GM21717 (cell line): ENCODE measurements at regions not wholly inside any gene's neighbourhood (a gene's known extent, or its start where the extent isn't known, plus 50 kb on each side); places are given as distances from the start of the nearest gene placed in this dataset.

Experiments used
- ATAC-seq: cut with Tn5 transposase; IDR thresholded peaks from one replicate; pipeline ENCODE4 v1.9.1; 2021; ENCODE audit warnings: mild to moderate bottlenecking, moderate library complexity; ENCODE audit not compliant: unreplicated experiment

- ATAC-seq, result no peak
These were observed 357.4 kb upstream of the ATP11B start for GRCh38 chr3:182435860-182436259.

DNA sequence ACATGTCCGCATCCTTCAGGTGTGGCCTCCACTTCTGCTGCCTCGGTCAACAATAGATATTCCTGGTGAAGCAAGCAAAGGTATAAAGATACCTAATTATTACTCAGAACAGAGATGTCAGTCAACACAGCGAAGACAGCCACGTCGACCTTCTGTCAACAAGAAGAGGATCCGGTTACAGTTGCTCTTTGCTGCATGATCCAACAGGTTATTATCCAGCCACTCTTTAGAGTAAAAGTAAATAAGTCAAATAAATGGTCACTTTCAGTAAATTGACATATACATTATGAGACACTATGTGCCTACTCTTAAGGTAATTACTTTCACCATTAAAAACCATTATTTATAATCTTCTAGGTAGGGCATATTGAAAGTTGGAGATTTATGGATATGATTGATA lies 356.8 kb upstream of the ATP11B start:
- no peak for ATAC-seq

DNA sequence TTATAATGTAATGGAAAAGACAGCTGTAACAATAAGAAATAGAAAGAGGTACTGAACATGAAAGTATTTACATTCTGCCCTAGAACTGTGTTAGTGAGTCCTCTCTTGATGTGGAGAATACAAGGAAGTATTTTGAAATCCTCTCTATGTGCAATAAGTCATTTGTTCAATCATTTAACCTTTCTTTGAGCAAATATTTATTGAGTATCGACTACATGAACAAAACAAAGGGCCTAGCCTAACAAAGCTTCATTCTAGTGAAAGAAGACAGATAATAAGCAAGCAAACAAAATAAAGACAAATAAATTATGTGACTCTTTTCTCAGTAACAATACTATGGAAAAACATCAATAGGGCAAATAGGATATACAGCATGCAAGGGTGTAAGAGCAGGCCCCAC lies 354.9 kb upstream of the ATP11B start:
- ATAC-seq, result no peak

GRCh38 chr3:182440101-182440500 lies 353.2 kb upstream of the ATP11B start:
- no peak for ATAC-seq

DNA sequence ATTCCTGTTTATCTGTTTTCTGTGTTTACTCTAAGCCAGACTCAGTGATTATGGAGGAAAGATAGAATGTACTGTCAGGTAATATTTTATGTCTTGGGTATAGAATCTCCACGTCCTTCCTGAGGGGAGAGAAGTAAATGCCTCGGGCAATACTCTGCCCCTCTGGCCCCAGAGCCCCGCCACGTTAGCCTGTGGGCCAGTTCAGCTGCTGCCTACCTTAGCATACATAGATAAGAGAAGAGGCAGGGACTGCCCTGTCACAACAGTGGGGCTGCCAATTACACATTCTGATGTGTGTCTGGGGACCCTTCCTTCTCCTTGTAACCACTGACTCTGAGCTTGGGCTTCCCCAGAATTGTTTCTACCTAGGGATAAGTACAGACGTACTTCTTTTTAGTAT lies 347.7 kb upstream of the ATP11B start:
- ATAC-seq, result no peak

DNA sequence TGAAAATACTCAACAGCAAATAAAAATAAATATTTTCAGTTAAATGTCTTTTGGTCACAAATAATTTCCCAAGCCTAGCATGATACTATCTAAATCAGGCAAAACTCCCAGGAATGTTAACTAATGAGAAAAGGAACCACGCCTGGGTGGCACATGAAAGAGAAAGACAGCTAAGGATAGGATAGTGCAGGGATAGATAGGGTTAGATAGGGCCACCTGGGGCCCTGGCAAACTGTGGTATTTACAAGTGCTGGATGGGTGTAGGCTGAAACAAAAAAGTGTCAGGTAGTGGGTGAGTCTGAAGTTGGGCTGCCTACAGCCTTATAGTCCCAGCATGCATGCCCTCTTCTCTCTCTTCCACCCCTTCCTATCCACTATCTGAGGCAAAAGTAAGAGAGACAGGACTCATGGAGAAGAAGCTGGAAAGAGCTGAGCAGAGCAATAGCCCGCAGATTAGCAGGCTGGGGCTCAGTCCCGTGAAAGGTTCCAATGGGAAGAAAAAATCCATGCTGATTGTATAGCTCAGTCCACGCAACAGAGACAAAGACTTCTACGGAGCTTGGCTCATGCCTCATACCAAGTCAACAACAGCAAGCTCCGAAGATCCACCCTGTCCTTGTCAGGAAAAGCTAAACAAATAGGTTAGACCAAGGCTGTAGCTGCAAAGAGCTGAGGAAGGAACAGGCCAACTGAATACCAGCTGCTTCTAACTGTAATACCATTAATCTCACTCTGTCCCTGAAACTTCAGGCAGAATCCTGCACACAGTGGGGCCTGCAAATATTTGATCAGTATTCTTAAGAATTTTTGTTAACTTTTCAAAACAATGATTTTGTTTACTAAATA lies 342.1 kb upstream of the ATP11B start:
- no peak for ATAC-seq

- no peak for ATAC-seq
These were observed 341.4 kb upstream of the ATP11B start for GRCh38 chr3:182451871-182452270.

GRCh38 chr3:182455011-182455410 lies 338.3 kb upstream of the ATP11B start:
- ATAC-seq, result no peak

- no peak for ATAC-seq
These were observed 333.0 kb upstream of the ATP11B start for GRCh38 chr3:182460303-182460702.

DNA sequence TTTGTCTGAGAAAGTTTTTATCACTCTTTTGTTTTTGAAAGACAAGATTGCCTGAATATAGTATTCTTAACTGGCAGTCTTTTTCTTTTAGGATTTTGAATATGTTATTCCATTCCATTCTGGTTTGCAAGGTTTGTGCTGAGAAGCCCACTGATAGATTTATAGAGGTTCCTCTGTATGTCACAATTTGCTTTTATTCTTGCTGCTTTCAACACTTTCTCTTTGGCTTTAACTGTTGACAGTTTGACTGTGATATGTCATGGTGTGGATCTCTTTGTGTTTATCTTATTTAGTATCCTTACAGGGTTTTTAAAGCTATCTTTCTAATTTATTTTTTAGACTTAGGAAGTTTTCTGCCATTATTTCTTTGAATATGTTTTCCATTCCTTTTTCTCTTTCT lies 331.2 kb upstream of the ATP11B start:
- ATAC-seq, result no peak

DNA sequence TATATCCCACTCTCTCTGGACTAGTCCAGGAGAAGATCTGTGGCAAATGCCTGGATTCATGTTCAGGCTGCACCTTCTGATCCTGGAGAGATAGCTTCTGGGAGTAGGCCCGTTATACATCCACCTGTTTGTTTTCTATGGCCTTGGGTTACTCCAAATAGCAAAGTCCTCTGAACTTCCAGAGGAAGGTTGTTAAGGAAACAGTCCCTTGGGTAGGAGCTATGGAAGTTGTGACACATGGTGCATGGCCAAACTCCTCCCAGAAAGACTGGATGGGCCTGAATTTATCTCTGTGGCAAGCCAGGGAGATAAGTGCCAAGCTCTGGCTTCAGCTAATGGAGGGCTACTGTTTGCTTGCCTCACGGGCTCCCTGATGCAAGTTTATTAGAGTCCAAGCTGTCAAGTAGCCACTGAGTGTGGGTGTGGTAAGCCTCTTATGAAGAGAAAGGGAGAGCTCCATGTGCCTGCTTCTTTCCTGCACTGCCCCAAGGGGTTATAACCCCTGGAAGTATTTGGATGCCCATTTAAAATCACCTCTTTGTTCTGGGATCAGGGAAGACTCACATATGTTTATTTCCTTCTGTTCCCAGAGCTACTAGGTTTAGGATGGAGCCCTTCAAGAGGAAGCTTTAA lies 328.7 kb upstream of the ATP11B start:
- ATAC-seq, result no peak

DNA sequence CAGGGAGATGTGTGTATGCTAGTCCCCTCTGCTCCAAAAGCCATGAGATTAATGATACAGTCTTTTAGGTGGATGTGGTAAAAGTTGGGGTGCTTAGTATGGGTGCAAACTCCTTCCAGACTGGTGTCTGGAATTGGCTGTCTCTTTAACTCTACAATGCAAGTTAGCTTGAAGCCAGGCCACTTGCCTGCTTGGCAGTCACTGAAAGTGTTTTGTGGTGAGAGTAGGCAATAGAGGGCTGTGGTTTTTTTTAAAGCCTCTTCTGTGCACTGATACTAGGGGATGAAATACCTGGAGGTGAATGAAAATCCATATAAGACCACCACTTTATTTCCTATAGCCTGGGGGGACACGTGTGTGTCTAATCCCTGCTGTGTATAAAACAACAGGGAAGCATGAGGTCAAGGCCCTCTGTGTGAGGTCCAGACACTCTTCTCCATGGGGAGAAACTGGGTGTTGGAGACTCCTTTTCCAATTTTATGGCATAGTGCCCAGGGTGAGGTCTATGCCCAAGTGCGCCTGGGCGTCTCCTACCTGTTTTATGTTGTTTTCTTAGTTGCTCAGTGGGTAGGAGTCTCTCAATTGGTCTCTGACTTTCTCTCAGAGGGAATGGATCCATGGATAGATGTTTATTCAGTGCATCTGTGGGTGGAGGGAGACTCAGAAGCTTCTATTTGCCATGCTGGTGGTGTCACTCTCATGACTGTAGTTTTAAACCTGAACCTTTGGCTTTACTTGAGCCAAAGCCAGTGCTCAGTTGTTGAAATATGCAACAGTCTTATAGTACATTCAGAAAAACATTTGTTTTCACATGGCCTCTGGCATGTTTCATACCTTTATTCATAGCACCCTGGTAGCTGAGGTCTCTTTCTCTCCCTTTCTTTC lies 327.8 kb upstream of the ATP11B start:
- ATAC-seq, result no peak

DNA sequence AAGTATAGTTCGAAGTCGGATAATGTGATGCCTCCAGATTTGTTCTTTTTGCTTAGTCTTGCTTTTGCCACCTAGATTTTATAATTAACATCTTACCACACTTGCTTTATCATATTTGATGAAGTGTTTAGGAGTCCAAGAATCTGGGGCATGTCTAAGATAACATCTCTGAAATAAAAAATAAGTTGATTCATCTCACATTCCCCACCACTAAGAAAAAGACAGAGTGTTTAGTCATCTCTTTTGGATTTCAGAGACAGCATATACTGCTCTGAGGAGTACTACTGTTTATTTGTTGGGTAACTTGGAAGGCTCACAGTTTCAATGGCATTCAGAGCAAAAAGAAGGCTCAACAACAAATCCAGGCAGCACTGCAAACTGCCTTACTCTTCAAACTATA lies 324.2 kb upstream of the ATP11B start:
- ATAC-seq, result no peak

GRCh38 chr3:182470187-182470586 lies 323.1 kb upstream of the ATP11B start:
- ATAC-seq, result no peak

GRCh38 chr3:182473191-182473710 lies 320.1 kb upstream of the ATP11B start:
- no peak for ATAC-seq

GRCh38 chr3:182478369-182478768 lies 314.9 kb upstream of the ATP11B start:
- ATAC-seq, result no peak

DNA sequence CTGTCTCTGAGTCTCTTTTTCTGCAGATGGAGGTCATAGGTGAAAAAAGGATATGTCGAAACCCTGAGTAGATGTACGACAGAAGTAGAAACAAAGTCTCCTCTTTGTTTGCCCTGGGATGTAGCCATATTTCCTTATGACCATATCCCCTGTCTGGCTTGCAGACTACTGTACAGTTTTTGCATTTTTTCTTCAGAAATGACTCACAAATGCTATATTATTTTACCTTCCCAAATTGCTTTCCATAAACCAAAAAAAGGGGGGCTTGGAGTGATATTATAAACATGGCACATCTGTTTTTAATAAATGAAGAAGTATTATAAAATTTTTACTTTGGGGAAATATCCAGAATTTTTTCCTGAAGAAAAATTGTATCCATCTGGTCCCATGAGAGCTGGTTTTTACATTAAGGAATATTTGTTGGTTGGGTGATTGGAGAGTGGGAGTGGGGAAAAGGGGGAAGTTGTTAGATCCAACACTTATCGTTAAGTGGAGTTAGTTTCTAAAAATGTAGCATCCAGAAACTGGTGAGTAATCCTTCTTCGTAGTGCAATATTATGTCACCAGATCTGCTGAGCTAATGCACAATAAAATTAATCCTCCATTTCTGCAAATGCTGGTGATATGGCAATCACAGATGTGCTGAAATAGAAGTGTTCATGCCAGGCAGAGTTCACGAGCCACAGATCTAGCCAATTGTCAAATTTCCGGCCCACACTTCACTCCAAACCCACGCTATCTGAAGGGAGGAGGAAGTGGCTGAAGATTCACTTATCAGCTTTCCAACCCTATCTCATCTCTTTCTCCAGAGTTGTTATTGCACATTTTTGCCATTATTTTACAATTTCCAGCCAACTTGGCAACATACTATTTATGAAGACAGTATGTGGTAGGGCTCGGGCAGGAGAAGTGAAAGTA lies 313.6 kb upstream of the ATP11B start:
- no peak for ATAC-seq

- no peak for ATAC-seq
These were observed 310.6 kb upstream of the ATP11B start for GRCh38 chr3:182482705-182483104.

GRCh38 chr3:182484682-182485081 lies 308.6 kb upstream of the ATP11B start:
- no peak for ATAC-seq

DNA sequence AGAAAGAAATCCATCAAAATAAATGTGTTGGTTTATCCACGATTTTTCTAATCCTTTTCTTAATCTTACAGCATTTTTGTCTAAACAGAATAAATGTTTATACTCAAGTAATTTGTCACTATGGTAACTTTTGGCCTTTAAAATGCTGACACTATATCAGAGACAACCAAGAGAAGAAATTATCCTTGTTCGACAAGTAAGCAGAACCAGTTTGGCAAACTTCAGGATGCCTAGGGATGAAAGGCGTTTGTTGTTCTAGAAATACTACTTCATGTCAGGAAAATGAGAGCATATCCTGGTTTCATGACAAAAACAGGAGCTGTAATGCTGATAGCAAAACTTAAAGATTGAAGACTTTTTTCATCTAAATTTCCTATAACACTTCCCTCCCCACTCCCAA lies 308.0 kb upstream of the ATP11B start:
- no peak for ATAC-seq
